SU-DHL-6 (cell line): ENCODE measurements at regions not wholly inside any gene's neighbourhood (a gene's known extent, or its start where the extent isn't known, plus 50 kb on each side); places are given as distances from the start of the nearest gene placed in this dataset.

ENCODE experiments used
- H2AFZ ChIP-seq: fragments of 200-600 bp; sonication (generic); 2 replicates; pipeline ENCODE4 v1.6.1; 2014; ENCODE audit warnings: low read depth, mild to moderate bottlenecking, moderate library complexity, mixed read lengths, antibody characterized with exemption, low read length; ENCODE audit not compliant: severe bottlenecking
- H3F3A ChIP-seq: fragments of 200-600 bp; shearing (Covaris generic); 2 replicates; pipeline ENCODE4 v1.6.0; 2016; ENCODE audit warnings: antibody characterized with exemption, mild to moderate bottlenecking; ENCODE audit not compliant: insufficient read depth
- H3K27ac ChIP-seq: fragments of 200-600 bp; sonication (generic); 2 replicates; pipeline ENCODE4 v1.5.1; 2016; ENCODE audit warnings: low read depth, mild to moderate bottlenecking, low read length, moderate library complexity, mixed read lengths
- H3K27me3 ChIP-seq: fragments of 200-600 bp; sonication (generic), shearing (Covaris generic); 2 replicates; pipeline ENCODE4 v1.6.0; 2014; ENCODE audit warnings: mild to moderate bottlenecking, low read length
- H3K36me3 ChIP-seq: fragments of 200-600 bp; sonication (generic); 2 replicates; pipeline ENCODE4 v1.6.1; 2014; ENCODE audit warnings: mild to moderate bottlenecking, low read length, mixed read lengths
- H3K4me2 ChIP-seq: fragments of 300-600, 200-600 bp; shearing (Covaris generic), sonication (generic); 2 replicates; pipeline ENCODE4 v1.6.0; 2014; ENCODE audit warnings: low read length, low read depth, mild to moderate bottlenecking; ENCODE audit not compliant: poor library complexity, severe bottlenecking
- H3K4me3 ChIP-seq: fragments of 200-600 bp; sonication (generic); 2 replicates; pipeline ENCODE4 v1.5.1; 2014; ENCODE audit warnings: antibody characterized with exemption, low read length, mild to moderate bottlenecking, mixed read lengths; ENCODE audit not compliant: insufficient read depth, poor library complexity, severe bottlenecking
- H3K79me2 ChIP-seq: fragments of 200-600 bp; sonication (generic); 2 replicates; pipeline ENCODE4 v1.6.1; 2014; ENCODE audit warnings: mild to moderate bottlenecking, low read length, moderate library complexity; ENCODE audit not compliant: insufficient read depth
- H3K9ac ChIP-seq: fragments of 200-600 bp; sonication (generic); 2 replicates; pipeline ENCODE4 v1.7.0; 2014; ENCODE audit warnings: mild to moderate bottlenecking, low read length
- H3K9me2 ChIP-seq: fragments of 200-600 bp; sonication (generic); replicated peaks from 2 replicates; pipeline ENCODE4 v1.6.1; 2014; ENCODE audit warnings: low read length; ENCODE audit not compliant: insufficient read depth
- H3K9me3 ChIP-seq: fragments of 200-600 bp; sonication (generic); 2 replicates; pipeline ENCODE4 v1.6.1; 2014; ENCODE audit warnings: low read length, mixed read lengths; ENCODE audit not compliant: insufficient read depth
- H4K20me1 ChIP-seq: fragments of 200-600 bp; sonication (generic); 2 replicates; pipeline ENCODE4 v1.6.1; 2014; ENCODE audit warnings: low read depth, mild to moderate bottlenecking, antibody characterized with exemption, low read length, moderate library complexity, mixed read lengths
- EZH2phosphoT487 ChIP-seq: fragments of 200-600 bp; sonication (generic), shearing (Covaris generic); conservative IDR thresholded peaks from 2 replicates; pipeline ENCODE4 v1.6.1; 2018; ENCODE audit warnings: mild to moderate bottlenecking, antibody characterized with exemption, low read length, moderate library complexity, mixed read lengths
- TF ChIP-seq, protein P1 (sequence below): fragments of 200-600 bp; sonication (generic); IDR thresholded peaks from one replicate; pipeline ENCODE4 v1.5.1; 2017; ENCODE audit warnings: antibody characterized with exemption, mild to moderate bottlenecking, low read length, moderate library complexity; ENCODE audit not compliant: insufficient read depth, poor library complexity, severe bottlenecking

- Histone ChIP-seq H3K36me3 (no peaks in the 10 kb centered on the region), H3K9me3 (no peaks in the 10 kb centered on the region)
- TF ChIP-seq, protein P1, sequence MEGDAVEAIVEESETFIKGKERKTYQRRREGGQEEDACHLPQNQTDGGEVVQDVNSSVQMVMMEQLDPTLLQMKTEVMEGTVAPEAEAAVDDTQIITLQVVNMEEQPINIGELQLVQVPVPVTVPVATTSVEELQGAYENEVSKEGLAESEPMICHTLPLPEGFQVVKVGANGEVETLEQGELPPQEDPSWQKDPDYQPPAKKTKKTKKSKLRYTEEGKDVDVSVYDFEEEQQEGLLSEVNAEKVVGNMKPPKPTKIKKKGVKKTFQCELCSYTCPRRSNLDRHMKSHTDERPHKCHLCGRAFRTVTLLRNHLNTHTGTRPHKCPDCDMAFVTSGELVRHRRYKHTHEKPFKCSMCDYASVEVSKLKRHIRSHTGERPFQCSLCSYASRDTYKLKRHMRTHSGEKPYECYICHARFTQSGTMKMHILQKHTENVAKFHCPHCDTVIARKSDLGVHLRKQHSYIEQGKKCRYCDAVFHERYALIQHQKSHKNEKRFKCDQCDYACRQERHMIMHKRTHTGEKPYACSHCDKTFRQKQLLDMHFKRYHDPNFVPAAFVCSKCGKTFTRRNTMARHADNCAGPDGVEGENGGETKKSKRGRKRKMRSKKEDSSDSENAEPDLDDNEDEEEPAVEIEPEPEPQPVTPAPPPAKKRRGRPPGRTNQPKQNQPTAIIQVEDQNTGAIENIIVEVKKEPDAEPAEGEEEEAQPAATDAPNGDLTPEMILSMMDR = no peak
- TF ChIP-seq EZH2phosphoT487 = no peak
Observed at GRCh38 chr3:67809370-67809935, 155.0 kb upstream of the SUCLG2 start.

GRCh38 chr3:67808906-67809305, 154.5 kb upstream of the SUCLG2 start:
- Histone ChIP-seq H3K79me2 (no peaks in the 10 kb centered on the region), H3K4me2 (no peak overlapping the region), H3K9ac (no peak overlapping the region), H3K9me2 (no peaks in the 10 kb centered on the region), H3K27me3 (no peaks in the 10 kb centered on the region), H3F3A (no peaks in the 10 kb centered on the region), H3K27ac (no peak overlapping the region), H3K9me3 (no peaks in the 10 kb centered on the region), H4K20me1 (no peaks in the 10 kb centered on the region), H2AFZ (no peak overlapping the region), H3K4me3 (no peak overlapping the region), H3K36me3 (no peaks in the 10 kb centered on the region)
- TF ChIP-seq, protein P1 = no peak
- TF ChIP-seq EZH2phosphoT487 = no peak

More at GRCh38 chr3:67809370-67809935, 155.0 kb upstream of the SUCLG2 start:
- Histone ChIP-seq H3F3A (no peaks in the 10 kb centered on the region), H3K4me3 (no peak overlapping the region), H3K9ac (no peak overlapping the region), H4K20me1 (no peaks in the 10 kb centered on the region), H3K27me3 (no peaks in the 10 kb centered on the region), H3K9me2 (no peaks in the 10 kb centered on the region), H2AFZ (no peak overlapping the region), H3K27ac (no peak overlapping the region), H3K79me2 (no peaks in the 10 kb centered on the region), H3K4me2 (no peak overlapping the region)

GRCh38 chr3:67804578-67804977, 150.2 kb upstream of the SUCLG2 start:
- Histone ChIP-seq H3K9ac (no peak overlapping the region), H3K36me3 (no peaks in the 10 kb centered on the region), H3K9me3 (no peaks in the 10 kb centered on the region), H3K4me2 (no peak overlapping the region), H3K27me3 (no peaks in the 10 kb centered on the region), H3K79me2 (no peaks in the 10 kb centered on the region), H3F3A (no peaks in the 10 kb centered on the region), H3K4me3 (no peak overlapping the region), H2AFZ (no peak overlapping the region), H3K27ac (no peak overlapping the region), H3K9me2 (no peaks in the 10 kb centered on the region), H4K20me1 (no peaks in the 10 kb centered on the region)
- no peak for TF ChIP-seq EZH2phosphoT487
- TF ChIP-seq, protein P1 = no peak
